ENCODE measurements at regions not wholly inside any gene's neighbourhood (a gene's known extent, or its start where the extent isn't known, plus 50 kb on each side); places are given as distances from the start of the nearest gene placed in this dataset.

GRCh38 chr5:92911293-92911692, 669.7 kb downstream of the NR2F1-AS1 start:
- no peak for TF ChIP-seq CTCF (IDR thresholded peaks at IDR 0.05)
- no peak for TF ChIP-seq POLR2A (IDR thresholded peaks at IDR 0.05)
